Tibial nerve (tissue), 4 donors: ENCODE measurements at regions not wholly inside any gene's neighbourhood (a gene's known extent, or its start where the extent isn't known, plus 50 kb on each side); places are given as distances from the start of the nearest gene placed in this dataset.

Experiments
- DNase-seq, 2 donors: peaks; one replicate each; pipeline ENCODE4 v3.0.0-alpha.2; 2019; ENCODE audit warnings: low spot score in 2 of 2
- H3K27ac ChIP-seq, 4 donors: fragments of 200-600 bp; sonication (generic) in 3 of 4; one replicate each; pipeline ENCODE4 v1.5.1; 2017 to 2019; ENCODE audit warnings: mild to moderate bottlenecking in 1 of 4
- H3K27me3 ChIP-seq, 2 donors: fragments of 200-600 bp; sonication (generic) in 1 of 2; one replicate each; pipeline versions ENCODE4 v1.5.1 to v1.6.0; 2017 to 2019
- H3K36me3 ChIP-seq, 3 donors: fragments of 200-600 bp; sonication (generic); one replicate each; pipeline ENCODE4 v1.5.1; 2018 to 2019
- H3K4me1 ChIP-seq, 4 donors: fragments of 200-600 bp; sonication (generic) in 3 of 4; one replicate each; pipeline ENCODE4 v1.5.1; 2017 to 2019
- H3K4me3 ChIP-seq, 4 donors: fragments of 200-600 bp; sonication (generic) in 3 of 4; one replicate each; pipeline ENCODE4 v1.5.1; 2017 to 2019; ENCODE audit warnings: mild to moderate bottlenecking in 1 of 4, moderate library complexity in 1 of 4
- H3K9me3 ChIP-seq, 4 donors: fragments of 200-600 bp; sonication (generic) in 3 of 4; one replicate each; pipeline ENCODE4 v1.5.1; 2017 to 2019
- EP300 ChIP-seq, 2 donors: sonication (generic); formaldehyde crosslinking; IDR thresholded peaks; one replicate each; pipeline ENCODE4 v1.6.1; 2017; ENCODE audit warnings: antibody characterized with exemption in 2 of 2, mild to moderate bottlenecking in 1 of 2
- POLR2A ChIP-seq, 2 donors: fragments of 450-650 bp; IDR thresholded peaks; one replicate each; pipeline ENCODE4 v1.6.1; 2017; ENCODE audit warnings: antibody characterized with exemption in 2 of 2, mild to moderate bottlenecking in 2 of 2, moderate library complexity in 2 of 2
- WGBS, 2 donors: methylation state at CpG; one replicate each; pipeline ENCODE4 v1.1.5; 2018; 5-methylcytosine and 5-hydroxymethylcytosine counted together
- TF ChIP-seq, protein P1 (sequence below), 5 experiments: fragments of 200-600 bp in 3 of 5; fragments of 450-650 bp in 2 of 5; sonication (generic) in 3 of 5; IDR thresholded peaks; one replicate each; pipeline ENCODE4 v1.5.1; 2016 to 2019; ENCODE audit warnings: antibody characterized with exemption in 5 of 5, mild to moderate bottlenecking in 3 of 5, moderate library complexity in 2 of 5

DNA sequence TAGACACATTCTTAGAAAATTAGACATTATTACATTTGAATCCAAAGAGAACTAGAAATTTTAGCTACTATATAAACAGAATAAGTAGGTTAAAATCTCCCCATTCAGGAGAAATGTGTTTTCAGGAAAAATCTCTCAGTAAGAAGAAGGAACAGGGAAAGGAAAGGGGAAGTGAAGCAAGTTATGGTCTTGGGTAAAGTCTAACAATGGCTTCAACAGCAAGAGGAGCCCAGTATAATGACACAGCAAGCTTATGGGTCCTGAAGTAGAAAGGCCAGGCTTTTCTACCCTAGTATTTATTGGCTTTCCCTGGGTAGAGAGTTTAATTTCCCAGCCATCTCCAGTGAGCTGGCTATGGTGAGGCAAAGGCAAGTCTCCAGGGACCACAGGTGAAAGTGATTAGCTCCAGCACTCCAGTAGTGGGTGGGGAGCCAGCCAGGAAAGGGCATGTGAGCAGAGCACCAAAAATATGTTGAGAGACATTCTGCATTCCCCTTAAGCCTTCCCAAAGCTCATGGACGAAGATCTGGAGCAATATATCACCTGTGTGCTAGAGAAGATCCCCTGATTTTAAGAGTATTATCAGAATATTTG, 981.7 kb downstream of the NR2F1-AS1 start:
- Histone ChIP-seq H3K27me3 (no peaks in the 10 kb centered on the region), H3K4me3 (no peak overlapping the region), H3K36me3 (no peaks in the 10 kb centered on the region), H3K27ac (no peak overlapping the region), H3K9me3 (no peaks in the 10 kb centered on the region), H3K4me1 (no peaks in the 10 kb centered on the region)
- WGBS, 2 donors, result 72 to 73% methylated on average over 1 of the region's 1 CpG
- DNase-seq, result no peak
- no peak for TF ChIP-seq EP300 (IDR thresholded peaks at IDR 0.05)
- TF ChIP-seq, protein P1, sequence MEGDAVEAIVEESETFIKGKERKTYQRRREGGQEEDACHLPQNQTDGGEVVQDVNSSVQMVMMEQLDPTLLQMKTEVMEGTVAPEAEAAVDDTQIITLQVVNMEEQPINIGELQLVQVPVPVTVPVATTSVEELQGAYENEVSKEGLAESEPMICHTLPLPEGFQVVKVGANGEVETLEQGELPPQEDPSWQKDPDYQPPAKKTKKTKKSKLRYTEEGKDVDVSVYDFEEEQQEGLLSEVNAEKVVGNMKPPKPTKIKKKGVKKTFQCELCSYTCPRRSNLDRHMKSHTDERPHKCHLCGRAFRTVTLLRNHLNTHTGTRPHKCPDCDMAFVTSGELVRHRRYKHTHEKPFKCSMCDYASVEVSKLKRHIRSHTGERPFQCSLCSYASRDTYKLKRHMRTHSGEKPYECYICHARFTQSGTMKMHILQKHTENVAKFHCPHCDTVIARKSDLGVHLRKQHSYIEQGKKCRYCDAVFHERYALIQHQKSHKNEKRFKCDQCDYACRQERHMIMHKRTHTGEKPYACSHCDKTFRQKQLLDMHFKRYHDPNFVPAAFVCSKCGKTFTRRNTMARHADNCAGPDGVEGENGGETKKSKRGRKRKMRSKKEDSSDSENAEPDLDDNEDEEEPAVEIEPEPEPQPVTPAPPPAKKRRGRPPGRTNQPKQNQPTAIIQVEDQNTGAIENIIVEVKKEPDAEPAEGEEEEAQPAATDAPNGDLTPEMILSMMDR (IDR thresholded peaks at IDR 0.05), result no peak

DNA sequence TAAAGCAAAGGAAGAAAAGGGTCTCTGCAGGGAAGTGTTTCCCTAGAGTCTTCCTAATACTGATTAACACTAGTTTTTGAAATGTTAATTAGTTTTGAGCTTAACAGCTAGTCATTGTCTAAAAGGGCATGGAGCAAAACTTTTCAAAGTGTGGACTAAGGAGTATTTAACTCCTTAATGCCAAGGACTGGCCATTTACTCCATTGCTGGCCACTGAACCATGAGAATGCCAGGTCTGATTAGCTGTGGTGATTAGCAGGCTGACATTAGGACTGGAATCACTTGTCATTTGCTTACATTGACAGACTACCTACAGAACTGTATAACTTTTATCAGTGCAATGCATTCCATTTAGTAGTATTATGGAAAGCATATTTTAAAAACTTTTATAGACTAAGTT, 987.0 kb downstream of the NR2F1-AS1 start:
- H3K9me3 ChIP-seq, result no peaks in the 10 kb centered on the region
- H3K27ac ChIP-seq, result no peak overlapping the region
- no peaks in the 10 kb centered on the region for H3K36me3 ChIP-seq
- no peak for DNase-seq
- H3K4me1 ChIP-seq, result no peaks in the 10 kb centered on the region
- H3K27me3 ChIP-seq, result no peaks in the 10 kb centered on the region
- H3K4me3 ChIP-seq, result no peak overlapping the region
- no peak for TF ChIP-seq POLR2A (IDR thresholded peaks at IDR 0.05)
- TF ChIP-seq EP300 (IDR thresholded peaks at IDR 0.05), result no peak
- TF ChIP-seq, protein P1 (IDR thresholded peaks at IDR 0.05), result no peak

DNA sequence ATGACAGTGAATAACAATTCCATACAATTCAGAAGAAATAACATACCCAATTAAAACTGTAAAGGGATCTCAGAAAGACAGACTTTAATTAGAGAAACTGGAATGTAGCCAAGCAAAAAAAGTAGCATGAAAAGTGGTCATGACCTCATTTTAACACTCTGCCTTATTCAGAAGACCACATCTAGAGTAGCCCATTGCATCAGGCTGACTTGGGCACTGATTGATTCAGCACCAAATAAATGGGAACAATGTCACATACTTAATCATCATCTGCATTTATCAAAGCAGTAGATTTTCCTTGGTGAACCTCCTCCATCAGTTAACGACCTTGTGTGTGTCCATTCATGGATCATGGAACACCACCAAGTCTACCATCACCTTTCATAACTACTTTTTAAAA, 992.1 kb downstream of the NR2F1-AS1 start:
- no peak overlapping the region for H3K4me3 ChIP-seq
- no peaks in the 10 kb centered on the region for H3K36me3 ChIP-seq
- no peaks in the 10 kb centered on the region for H3K4me1 ChIP-seq
- TF ChIP-seq EP300 (IDR thresholded peaks at IDR 0.05), result no peak
- TF ChIP-seq POLR2A (IDR thresholded peaks at IDR 0.05), result no peak
- peaks cover 0 to 2% (median 0%) of the 10 kb centered on the region in 4 donors for H3K9me3 ChIP-seq
- H3K27me3 ChIP-seq, result no peaks in the 10 kb centered on the region
- H3K27ac ChIP-seq, result no peak overlapping the region
- 62 to 77% methylated on average over 1 of the region's 1 CpG for WGBS, 2 donors
- no peak for DNase-seq

DNA sequence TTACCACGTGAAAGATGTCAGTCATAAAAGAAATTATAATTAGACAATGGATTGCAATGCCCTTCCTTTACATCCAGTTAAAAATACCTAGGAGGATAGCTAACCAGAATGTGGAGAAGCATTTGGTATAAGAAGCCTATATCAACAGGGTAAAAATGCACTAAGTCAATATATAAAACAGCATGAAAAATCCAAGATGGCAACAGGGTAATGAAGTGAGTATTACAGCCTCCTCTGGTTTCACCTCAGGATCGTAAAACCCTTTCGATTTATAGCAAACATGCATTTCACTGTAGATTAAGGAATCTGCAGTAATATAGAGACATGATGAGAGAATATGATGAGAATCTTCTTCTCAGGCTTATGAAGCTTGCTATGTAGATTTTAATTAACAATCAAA, 999.3 kb downstream of the NR2F1-AS1 start:
- H3K27me3 ChIP-seq, result no peaks in the 10 kb centered on the region
- WGBS, 2 donors, result 79 to 82% methylated on average over 3 of the region's 3 CpGs
- H3K9me3 ChIP-seq, result peaks cover 0 to 5% (median 0%) of the 10 kb centered on the region in 4 donors
- no peaks in the 10 kb centered on the region for H3K4me1 ChIP-seq
- H3K4me3 ChIP-seq, result no peak overlapping the region
- no peak for DNase-seq
- no peaks in the 10 kb centered on the region for H3K36me3 ChIP-seq
- TF ChIP-seq, protein P1 (IDR thresholded peaks at IDR 0.05), result no peak
- TF ChIP-seq EP300 (IDR thresholded peaks at IDR 0.05) (no peak), POLR2A (IDR thresholded peaks at IDR 0.05) (no peak)
- no peak overlapping the region for H3K27ac ChIP-seq

DNA sequence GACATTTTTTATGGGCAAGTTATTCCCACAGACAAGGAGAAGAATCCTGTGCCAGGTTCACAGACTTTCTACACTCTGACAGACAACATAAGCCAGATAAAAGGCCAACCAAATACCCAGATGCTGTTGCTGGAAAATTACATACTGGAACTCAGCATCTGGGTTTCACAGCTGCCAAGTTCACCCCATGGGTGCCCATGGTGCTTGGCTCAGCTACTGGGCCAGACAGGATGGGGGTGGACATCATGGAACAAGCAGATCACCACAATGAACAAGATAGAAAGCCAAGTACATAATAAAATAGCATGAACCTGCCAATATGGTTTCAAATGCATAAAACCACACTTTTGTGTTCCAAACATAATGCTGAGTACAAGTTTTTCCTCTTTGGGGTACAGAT, 999.8 kb downstream of the NR2F1-AS1 start:
- Histone ChIP-seq H3K27me3 (no peaks in the 10 kb centered on the region), H3K27ac (no peak overlapping the region), H3K36me3 (no peaks in the 10 kb centered on the region), H3K4me3 (no peak overlapping the region), H3K9me3 (peaks cover 0 to 5% (median 0%) of the 10 kb centered on the region in 4 donors), H3K4me1 (no peaks in the 10 kb centered on the region)
- TF ChIP-seq, protein P1 (IDR thresholded peaks at IDR 0.05), result no peak
- no peak for TF ChIP-seq EP300 (IDR thresholded peaks at IDR 0.05)
- TF ChIP-seq POLR2A (IDR thresholded peaks at IDR 0.05), result no peak
- DNase-seq, result no peak

DNA sequence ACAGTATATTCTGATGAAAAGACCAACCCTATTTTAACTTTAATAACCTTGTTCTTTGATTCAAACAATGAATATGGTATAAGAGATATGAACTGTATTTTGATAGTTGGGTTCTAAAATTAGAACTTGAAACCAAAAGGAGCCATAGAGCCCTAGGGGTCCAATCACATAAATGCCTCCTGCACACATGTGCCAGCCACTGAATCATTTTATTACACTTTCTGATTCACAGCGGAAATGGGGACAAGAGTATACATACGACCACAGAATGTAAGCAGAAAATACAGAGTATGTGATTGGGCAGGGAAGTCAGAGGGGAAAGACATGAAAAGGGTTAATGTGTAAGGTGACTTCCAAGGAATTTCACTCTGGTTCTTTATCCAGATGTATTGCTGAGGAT, 1000.2 kb downstream of the NR2F1-AS1 start:
- WGBS, 2 donors, result 78 to 95% methylated on average over 2 of the region's 2 CpGs
- H3K27ac ChIP-seq, result no peak overlapping the region
- TF ChIP-seq POLR2A (IDR thresholded peaks at IDR 0.05), result no peak
- no peak for TF ChIP-seq EP300 (IDR thresholded peaks at IDR 0.05)
- TF ChIP-seq, protein P1 (IDR thresholded peaks at IDR 0.05), result no peak
- peaks cover 0 to 5% (median 0%) of the 10 kb centered on the region in 4 donors for H3K9me3 ChIP-seq
- no peak for DNase-seq
- no peak overlapping the region for H3K4me3 ChIP-seq
- no peaks in the 10 kb centered on the region for H3K4me1 ChIP-seq
- no peaks in the 10 kb centered on the region for H3K27me3 ChIP-seq
- H3K36me3 ChIP-seq, result no peaks in the 10 kb centered on the region
